ENCODE measurements at regions not wholly inside any gene's neighbourhood (a gene's known extent, or its start where the extent isn't known, plus 50 kb on each side); places are given as distances from the start of the nearest gene placed in this dataset.

DNA sequence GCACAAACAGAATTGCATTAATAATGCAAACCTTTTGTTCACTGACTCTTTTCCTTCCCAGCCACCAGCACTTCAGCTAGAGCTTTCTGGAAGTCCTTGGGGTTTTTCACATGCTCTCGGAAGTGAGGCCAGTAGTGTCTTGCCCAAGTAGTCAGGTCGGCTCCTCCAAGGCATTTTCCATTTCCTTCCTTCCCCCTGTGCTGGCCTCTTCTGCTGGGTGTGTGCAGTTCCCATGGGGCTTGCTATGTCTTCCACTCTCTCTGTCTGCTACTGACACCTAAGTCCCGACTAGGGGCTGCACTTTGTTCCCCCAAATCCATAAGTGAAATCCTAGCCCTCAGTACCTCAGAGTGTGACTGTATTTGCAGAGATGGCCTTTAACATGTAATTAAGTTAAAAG is 175.6 kb upstream of the BMPER start:
- no peak for DNase-seq

DNA sequence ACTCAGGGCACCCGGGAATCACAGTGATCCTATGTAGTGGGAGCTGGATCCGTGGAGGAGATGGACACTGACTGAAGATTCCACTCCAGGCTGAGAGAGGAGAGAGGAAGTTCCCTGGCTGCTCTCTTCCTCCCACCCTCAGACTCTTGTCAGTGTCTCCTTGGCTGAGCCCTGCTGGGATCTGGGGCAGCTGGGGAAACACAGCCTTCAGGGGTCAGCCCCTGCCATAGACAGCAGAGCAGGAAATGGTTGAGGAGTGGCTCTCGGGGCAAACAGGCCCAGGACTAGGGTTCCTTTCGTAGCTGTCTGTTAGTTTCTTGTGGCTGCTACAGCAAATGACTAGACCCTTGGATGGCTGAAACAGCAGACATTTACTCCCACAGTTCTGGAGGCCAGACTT is 174.4 kb upstream of the BMPER start:
- no peak for DNase-seq

- no peak for DNase-seq
Observed at GRCh38 chr7:33731912-33732311, 173.4 kb upstream of the BMPER start.

- no peak for DNase-seq
Observed at GRCh38 chr7:33732462-33732861, 172.9 kb upstream of the BMPER start.

DNA sequence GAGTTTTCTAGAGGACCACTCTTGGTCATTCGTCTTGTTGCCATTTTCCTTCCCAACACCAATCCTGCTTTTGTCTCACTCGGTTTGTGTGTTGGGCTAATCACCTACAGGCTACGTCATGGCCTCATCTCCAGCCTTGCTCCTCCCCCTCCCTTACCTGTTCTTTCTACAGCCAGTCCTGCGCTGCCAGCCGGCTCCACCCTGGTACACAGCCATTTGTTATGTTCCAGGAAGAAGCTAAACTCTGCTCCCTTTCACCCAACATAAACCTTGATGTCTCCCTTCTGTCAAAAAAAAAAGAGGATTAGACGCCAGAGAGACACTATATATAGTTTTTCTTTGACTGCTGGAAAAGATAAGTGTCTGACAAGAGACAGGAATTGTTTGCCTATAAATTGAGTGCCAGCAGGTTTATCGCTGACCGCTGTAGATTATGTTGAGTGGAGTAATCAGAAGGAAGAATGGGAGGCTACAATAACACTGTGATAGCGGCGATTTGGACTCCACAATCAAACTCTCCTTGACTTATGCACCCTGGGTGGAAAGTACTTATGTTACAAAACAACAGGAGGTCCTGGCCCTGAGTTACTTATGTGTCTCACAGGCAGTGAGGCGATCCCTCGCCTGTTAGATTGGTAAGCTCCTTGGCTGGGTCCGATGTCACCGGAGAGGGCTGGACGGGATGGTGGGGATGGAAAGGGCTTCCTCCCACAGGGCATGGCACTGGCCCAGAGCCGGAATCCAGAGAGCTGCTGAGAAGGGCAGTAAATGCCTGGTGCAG is 171.3 kb upstream of the BMPER start:
- DNase-seq = peak; percentile 68

DNA sequence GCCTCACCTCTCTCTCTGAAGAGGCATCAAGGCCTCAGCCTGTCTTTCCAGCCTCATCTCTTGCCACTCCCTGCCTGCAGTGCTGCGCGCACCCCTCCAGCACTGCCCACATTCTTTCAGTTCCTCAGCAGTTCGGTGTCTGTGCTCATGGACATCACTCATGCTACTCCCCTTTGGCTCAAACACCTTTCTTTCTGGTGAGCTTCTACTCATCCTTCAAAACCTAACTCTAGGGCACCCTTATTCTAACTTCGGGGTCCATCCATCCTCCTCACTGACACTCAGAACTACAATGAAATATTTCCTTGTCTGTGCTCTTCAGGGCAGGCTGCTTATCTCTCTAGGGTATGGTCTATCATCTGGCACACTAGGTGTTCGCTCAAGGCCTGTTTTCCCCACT is 169.9 kb upstream of the BMPER start:
- DNase-seq = no peak

DNA sequence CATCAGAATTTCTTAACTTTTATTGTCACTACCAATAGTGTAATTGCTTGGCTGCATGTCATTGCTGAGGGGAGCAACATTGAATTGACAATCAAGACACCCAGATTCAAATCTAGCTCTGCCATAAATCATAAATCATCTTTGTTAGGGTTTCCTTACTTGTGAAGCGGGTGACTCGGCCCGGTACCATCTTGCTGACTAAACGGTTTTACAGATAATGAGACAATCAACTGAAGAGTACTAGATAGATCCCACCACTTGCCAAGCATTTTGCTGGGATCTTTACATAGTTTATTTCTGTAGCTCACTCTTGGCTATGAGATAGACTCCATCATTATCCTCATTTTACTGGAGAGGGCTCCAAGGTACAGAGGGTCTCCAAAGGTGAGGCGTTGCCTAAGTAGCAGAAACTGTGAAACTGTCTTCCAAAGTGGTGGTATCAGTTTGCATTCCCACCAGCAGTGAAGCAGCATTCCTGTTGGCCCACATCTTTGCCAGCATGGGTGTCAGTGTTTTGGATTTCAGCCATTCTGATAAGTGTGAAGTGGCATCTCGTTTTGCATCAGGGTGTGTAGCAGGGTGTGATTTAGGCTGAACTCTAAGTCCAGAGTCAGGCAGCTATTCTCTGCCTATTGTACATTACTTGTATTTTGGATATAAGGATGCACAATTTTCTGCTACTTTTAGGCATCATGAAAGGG is 168.7 kb upstream of the BMPER start:
- no peak for DNase-seq

DNA sequence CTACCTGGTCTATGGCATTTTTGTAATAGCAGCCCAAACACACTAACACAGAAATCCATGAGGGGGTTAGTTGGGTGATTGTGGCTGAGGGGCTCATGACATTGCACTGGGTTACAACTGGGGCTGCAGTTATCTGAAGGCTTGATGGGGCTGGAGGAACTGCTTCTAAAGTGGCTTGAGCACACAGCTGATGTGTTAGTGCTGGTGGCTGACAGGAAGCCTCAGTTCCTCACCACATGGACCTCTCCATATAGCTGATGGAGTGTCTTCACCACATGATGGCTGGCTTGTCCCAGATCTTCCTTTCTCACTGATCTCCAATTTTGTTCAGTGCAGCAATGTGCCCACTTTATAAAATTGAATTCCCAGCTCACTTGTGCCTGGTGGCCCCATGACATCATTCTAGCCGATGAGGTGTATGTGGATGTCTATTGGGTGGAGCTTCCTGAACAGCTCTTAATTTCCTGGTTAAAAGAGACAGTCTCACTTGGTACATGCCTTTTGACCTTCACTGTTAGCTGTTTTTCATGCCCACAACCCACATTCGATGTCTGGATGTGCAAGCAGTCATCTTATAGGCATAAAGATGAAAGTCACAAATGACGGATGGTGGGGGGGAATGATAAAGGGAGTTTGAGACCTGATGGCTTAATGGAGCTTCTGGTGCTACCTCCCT is 166.9 kb upstream of the BMPER start:
- no peak for DNase-seq

DNA sequence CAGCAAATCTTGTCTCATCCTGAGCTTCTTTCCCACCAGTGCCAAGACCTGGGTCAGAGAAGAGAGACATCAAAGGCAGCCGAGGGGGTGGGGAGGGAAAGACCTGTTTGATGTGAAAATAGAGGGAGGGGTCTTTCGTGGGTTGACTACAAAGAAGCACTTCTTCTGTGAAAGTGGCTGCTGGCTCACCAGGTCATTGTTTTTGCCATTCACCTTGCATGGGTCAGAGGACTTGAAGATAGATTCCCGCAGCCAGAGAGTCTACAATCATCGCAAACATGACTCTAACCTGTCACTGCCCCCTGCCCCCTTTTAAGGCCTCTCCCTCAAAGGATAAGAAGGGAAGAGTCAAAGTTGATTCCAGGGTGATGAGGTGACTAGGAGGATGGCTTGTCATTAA is 166.1 kb upstream of the BMPER start:
- DNase-seq = no peak

DNA sequence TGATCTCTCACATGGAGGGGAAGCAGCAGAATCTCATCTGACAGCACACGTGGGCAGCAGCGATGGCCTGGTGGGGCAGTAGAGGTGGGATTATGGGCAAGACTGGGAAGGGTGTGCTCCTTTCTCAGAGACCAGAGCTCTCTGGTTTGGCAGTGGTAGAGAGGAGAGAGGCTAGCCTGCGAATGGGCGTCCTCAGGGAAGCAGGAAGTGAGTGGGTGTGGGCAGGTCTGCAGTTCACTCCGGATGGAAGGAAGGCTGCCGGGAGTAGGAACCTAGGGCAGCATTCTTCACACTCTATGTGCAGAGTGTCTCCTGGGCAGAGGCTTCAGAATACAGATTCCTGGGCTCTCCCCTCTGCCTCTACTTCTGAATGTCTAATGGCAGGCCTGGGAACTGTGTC is 162.8 kb upstream of the BMPER start:
- DNase-seq = no peak

- DNase-seq = no peak
Observed at GRCh38 chr7:33742999-33743587, 162.2 kb upstream of the BMPER start.

DNA sequence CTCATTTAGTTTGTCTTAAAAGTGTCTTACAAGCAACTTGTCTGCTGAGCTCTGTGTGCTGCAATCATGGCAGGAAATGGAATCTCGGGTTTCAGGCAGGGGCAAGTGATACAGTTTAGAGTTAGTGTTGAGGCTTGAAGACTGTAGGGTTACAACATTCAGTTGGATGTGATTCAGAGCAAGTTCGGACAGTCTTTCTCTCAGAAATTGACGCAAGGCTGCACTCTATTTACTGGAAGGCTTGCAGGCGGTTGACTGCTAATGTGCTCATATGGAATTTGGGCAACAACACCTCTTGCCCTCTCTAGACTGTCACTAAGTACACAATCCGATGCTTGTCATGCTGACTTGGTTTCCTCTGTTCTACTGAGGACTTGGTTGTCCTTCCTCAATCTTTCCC is 161.7 kb upstream of the BMPER start:
- no peak for DNase-seq

- DNase-seq = peak; percentile 60
Observed at GRCh38 chr7:33744293-33745075, 160.9 kb upstream of the BMPER start.

- DNase-seq = no peak
Observed at GRCh38 chr7:33745934-33746333, 159.4 kb upstream of the BMPER start.

GRCh38 chr7:33748793-33749192 is 156.5 kb upstream of the BMPER start:
- DNase-seq = no peak

DNA sequence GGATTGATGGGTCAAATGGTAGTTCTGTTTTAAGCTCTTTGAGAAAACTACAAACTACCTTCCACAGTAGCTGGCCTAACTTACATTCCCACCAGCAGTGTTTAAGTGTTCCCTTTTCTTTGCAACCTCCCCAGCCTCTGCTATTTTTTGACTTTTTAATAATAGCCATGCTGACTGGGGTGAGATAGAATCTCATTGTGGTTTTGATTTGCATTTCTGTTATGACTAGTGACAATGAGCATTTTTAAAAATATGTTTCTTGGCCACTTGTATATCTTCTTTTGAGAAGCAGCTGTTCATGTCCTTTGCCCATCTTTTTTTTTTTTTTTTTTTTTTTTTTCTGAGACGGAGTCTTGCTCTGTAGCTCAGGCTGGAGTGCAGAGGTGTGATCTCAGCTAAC is 155.2 kb upstream of the BMPER start:
- no peak for DNase-seq

- DNase-seq = no peak
Observed at GRCh38 chr7:33751443-33751842, 153.9 kb upstream of the BMPER start.

- DNase-seq = peak; percentile 6
Observed at GRCh38 chr7:33753881-33754525, 151.3 kb upstream of the BMPER start.

GRCh38 chr7:33754933-33755928 is 150.1 kb upstream of the BMPER start:
- DNase-seq = peak; percentile 68

- no peak for DNase-seq
Observed at GRCh38 chr7:33757050-33757449, 148.3 kb upstream of the BMPER start.

- DNase-seq = peak; percentile 5
Observed at GRCh38 chr7:33757563-33758165, 147.7 kb upstream of the BMPER start.
